Mucosa of rectum (tissue), 2 donors: ENCODE measurements at regions not wholly inside any gene's neighbourhood (a gene's known extent, or its start where the extent isn't known, plus 50 kb on each side); places are given as distances from the start of the nearest gene placed in this dataset.
"Not testable (repeated sequence)": the region's sequence is repeated elsewhere in the genome, so short reads cannot be mapped to it uniquely, and the experiment has no call there.

Experiments used
- H3K27ac ChIP-seq, 2 donors: one replicate each; pipeline ENCODE4 v1.7.0; 2013; ENCODE audit warnings: inconsistent platforms in 2 of 2, low read depth in 2 of 2, low read length in 2 of 2
- H3K27me3 ChIP-seq, 2 donors: one replicate each; pipeline ENCODE4 v1.7.0; 2013; ENCODE audit warnings: low read length in 2 of 2; ENCODE audit not compliant: control insufficient read depth in 2 of 2, insufficient read depth in 2 of 2
- H3K36me3 ChIP-seq, 2 donors: one replicate each; pipeline ENCODE4 v1.7.0; 2013; ENCODE audit warnings: low read length in 2 of 2; ENCODE audit not compliant: control insufficient read depth in 2 of 2, insufficient read depth in 2 of 2
- H3K4me1 ChIP-seq, 2 donors: one replicate each; pipeline ENCODE4 v1.7.0; 2013; ENCODE audit warnings: low read length in 2 of 2, mild to moderate bottlenecking in 1 of 2; ENCODE audit not compliant: control insufficient read depth in 2 of 2, insufficient read depth in 2 of 2
- H3K4me3 ChIP-seq, 2 donors: one replicate each; pipeline ENCODE4 v1.7.0; 2013; ENCODE audit warnings: low read length in 2 of 2
- H3K9ac ChIP-seq, 2 donors: one replicate each; pipeline ENCODE4 v1.7.0; 2013; ENCODE audit warnings: low read length in 2 of 2, low read depth in 1 of 2, mild to moderate bottlenecking in 1 of 2
- H3K9me3 ChIP-seq, 2 donors: one replicate each; pipeline ENCODE4 v1.7.0; 2013; ENCODE audit warnings: low read length in 2 of 2; ENCODE audit not compliant: control insufficient read depth in 2 of 2
- donor health status: healthy.
- donor health status: Normal muscosa, but diverticular disease.

GRCh38 chr4:32661229-32661628 is 1941.1 kb downstream of the PCDH7 start:
- no peak overlapping the region for H3K4me3 ChIP-seq
- no peaks in the 10 kb centered on the region for H3K27me3 ChIP-seq
- H3K27ac ChIP-seq = no peak overlapping the region
- H3K9ac ChIP-seq = no peak overlapping the region
- no peaks in the 10 kb centered on the region for H3K36me3 ChIP-seq
- H3K4me1 ChIP-seq = no peaks in the 10 kb centered on the region
- H3K9me3 ChIP-seq = no peaks in the 10 kb centered on the region

DNA sequence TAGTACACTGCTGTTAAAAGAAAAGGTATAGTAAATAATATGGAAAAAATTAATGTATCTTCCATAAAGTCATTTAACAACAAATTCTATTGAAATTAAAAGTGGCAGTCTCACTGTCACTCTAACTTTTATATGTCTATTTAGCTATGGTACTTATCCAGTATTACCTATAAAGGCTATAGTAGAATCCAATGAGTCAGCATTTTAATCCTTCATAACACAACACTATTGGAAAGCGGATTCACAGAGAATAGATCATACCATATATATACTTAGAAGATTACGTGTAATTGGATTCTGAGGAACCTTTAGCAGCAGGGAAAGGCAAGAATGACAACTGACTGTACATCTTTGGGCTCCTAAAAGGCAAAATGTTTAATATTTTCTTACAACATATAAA is 1942.6 kb downstream of the PCDH7 start:
- H3K27ac ChIP-seq = no peak overlapping the region
- no peak overlapping the region for H3K9ac ChIP-seq
- H3K36me3 ChIP-seq = no peaks in the 10 kb centered on the region
- no peaks in the 10 kb centered on the region for H3K9me3 ChIP-seq
- H3K4me3 ChIP-seq = no peak overlapping the region
- H3K27me3 ChIP-seq = no peaks in the 10 kb centered on the region
- H3K4me1 ChIP-seq = no peaks in the 10 kb centered on the region

DNA sequence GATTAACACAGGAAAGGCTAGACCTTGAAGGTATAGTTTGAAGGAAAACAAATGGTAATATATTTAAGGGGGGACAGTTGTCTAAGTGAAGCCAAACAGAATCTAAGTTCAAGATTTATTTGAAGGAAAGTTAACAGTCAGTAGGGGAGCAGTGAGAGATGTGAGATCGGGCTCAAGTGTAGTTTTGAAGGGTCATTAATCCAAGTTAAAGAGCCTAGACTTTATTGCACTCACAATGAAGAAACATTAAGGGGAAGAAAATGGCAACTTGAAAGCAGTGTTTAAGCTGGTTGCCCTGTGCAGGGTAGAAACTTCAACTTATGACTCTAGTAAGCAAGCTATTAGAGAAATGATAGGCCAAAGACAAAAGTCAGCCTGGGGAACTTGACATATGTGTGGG is 1952.2 kb downstream of the PCDH7 start:
- no peaks in the 10 kb centered on the region for H3K4me1 ChIP-seq
- no peaks in the 10 kb centered on the region for H3K27me3 ChIP-seq
- no peak overlapping the region for H3K4me3 ChIP-seq
- no peaks in the 10 kb centered on the region for H3K36me3 ChIP-seq
- no peaks in the 10 kb centered on the region for H3K9me3 ChIP-seq
- H3K9ac ChIP-seq = no peak overlapping the region
- H3K27ac ChIP-seq = no peak overlapping the region

DNA sequence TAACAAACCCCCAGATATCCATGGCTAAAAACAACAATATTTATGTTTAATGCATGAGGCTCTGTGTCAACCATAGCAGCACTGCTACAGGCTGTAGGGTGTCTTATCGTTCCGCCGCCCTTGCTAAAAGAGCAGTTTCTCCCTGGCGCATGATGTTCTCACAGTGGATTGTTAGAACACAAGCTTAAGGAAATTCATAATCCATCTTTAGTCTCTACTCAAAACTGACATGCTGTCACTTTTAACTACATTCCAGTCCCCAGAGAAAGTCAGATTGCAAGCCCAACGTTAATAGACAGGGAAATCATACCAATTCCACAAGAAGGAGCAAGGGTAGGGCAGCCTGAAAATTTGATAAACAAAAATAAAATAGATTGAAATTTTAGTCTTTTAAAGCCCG is 1960.8 kb downstream of the PCDH7 start:
- no peaks in the 10 kb centered on the region for H3K4me1 ChIP-seq
- H3K9me3 ChIP-seq = no peaks in the 10 kb centered on the region
- no peak overlapping the region for H3K27ac ChIP-seq
- no peak overlapping the region for H3K4me3 ChIP-seq
- H3K9ac ChIP-seq = no peak overlapping the region
- H3K36me3 ChIP-seq = no peaks in the 10 kb centered on the region
- no peaks in the 10 kb centered on the region for H3K27me3 ChIP-seq

DNA sequence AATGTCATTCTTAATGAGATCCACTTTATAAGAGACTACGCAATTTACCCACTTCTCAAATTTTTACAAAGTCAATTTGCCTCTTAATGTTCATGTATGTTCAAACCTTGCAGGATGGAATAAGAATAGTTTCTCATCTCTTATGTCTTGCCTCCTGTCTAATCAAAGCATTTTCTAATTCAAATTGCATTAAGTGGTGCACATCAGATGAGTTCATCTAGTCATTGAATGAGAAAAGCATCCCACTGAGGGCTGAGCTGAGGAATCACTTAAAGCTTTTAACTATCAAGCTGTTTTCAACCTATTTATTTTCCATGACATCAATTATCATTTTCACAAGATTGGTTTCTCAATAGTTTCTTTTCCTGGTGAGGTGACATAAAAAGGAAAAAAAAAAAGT is 1964.0 kb downstream of the PCDH7 start:
- Histone ChIP-seq H3K4me1 (no peaks in the 10 kb centered on the region), H3K27ac (no peak overlapping the region), H3K36me3 (no peaks in the 10 kb centered on the region), H3K9ac (no peak overlapping the region), H3K4me3 (no peak overlapping the region), H3K9me3 (no peaks in the 10 kb centered on the region), H3K27me3 (no peaks in the 10 kb centered on the region)

DNA sequence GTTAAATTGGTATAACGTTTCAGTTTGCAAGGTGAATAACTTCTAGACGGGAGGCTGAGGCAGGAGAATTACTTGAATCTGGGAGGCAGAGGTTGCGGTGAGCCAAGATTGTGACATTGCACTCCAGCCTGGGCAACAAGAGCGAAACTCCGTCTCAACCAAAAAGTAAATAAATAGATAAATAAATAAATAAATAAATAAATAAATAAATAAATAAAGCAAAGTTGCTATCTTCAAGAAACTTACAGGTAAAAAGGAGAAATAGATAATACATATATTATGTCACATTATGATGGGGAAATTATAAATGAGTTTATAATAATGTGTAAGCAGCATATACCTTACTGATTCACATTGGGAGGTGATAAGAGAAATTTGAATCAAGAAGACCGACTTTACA is 1966.0 kb downstream of the PCDH7 start:
- H3K4me1 ChIP-seq = no peaks in the 10 kb centered on the region
- no peak overlapping the region for H3K9ac ChIP-seq
- H3K36me3 ChIP-seq = no peaks in the 10 kb centered on the region
- H3K27ac ChIP-seq = no peak overlapping the region
- H3K27me3 ChIP-seq = no peaks in the 10 kb centered on the region
- no peaks in the 10 kb centered on the region for H3K9me3 ChIP-seq
- H3K4me3 ChIP-seq = no peak overlapping the region

DNA sequence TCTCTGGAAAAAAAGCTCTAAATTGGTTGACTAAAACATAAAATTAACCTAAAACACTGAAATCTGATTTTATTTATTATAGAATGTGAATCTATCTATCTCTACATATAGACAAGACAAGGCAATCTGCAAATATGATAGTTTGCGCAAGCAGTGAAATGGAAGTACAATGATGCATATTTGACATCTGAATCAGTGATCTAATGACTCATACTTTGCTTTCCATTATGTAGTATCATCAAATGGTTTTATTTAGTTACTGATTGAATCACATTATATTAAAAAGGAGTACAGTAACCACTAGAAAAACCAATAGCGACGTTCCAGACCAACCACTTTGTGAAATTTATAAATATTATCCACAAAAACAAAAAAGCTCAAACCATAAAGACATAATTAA is 1969.3 kb downstream of the PCDH7 start:
- H3K36me3 ChIP-seq = no peaks in the 10 kb centered on the region
- no peaks in the 10 kb centered on the region for H3K4me1 ChIP-seq
- H3K4me3 ChIP-seq = no peak overlapping the region
- no peak overlapping the region for H3K9ac ChIP-seq
- H3K27ac ChIP-seq = no peak overlapping the region
- H3K27me3 ChIP-seq = no peaks in the 10 kb centered on the region
- no peaks in the 10 kb centered on the region for H3K9me3 ChIP-seq

DNA sequence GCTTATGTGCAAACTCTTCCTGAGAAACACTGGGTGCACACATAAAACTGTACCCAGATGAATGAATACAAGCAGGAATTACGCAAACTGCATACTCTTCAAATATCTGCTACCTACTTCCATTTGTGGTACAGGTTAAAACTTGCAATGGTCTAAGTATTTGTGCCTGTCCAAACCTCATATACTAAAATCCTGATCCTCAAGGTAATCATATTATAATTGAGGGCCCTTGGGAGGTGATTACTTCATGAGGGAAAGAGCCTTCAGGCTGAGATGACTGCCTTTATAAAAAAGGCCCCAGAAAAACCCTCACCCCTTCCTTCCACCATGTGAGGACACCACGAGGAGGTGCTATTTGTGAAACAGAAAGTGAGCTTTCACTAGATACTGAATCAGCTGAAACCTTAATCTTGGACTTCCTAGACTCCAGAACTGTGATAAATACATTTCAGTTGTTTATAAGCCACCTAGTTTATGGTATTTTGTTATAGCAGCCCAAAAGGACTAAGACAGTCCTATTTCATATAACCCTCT is 1977.2 kb downstream of the PCDH7 start:
- Histone ChIP-seq H3K36me3 (no peaks in the 10 kb centered on the region), H3K27ac (no peak overlapping the region), H3K27me3 (no peaks in the 10 kb centered on the region), H3K9ac (no peak overlapping the region), H3K4me1 (no peaks in the 10 kb centered on the region), H3K4me3 (no peak overlapping the region), H3K9me3 (no peaks in the 10 kb centered on the region)

- Histone ChIP-seq H3K9me3 (no peaks in the 10 kb centered on the region), H3K4me3 (no peak overlapping the region), H3K9ac (no peak overlapping the region), H3K27me3 (no peaks in the 10 kb centered on the region), H3K36me3 (no peaks in the 10 kb centered on the region), H3K27ac (no peak overlapping the region), H3K4me1 (no peaks in the 10 kb centered on the region)
These were observed 1980.7 kb downstream of the PCDH7 start for GRCh38 chr4:32700838-32701237.

DNA sequence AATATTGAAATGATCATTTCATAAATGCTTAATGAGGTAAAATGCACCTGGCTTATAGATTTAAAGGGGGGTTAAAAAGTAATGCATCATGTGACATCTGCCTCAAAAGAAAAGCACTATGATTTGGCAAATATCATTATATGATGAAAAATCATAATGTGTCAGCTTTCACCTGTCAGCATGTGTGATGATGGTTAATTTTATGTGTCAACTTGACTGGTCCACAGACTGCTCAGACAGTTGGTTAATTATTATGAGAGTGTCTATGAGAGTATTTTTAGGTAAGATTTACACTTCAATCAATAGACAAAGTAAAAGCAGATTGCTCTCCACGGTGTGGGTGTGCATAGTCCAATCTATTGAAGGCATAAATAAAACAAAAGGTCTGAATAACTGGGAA is 1986.7 kb downstream of the PCDH7 start:
- Histone ChIP-seq H3K27ac (no peak overlapping the region), H3K4me3 (no peak overlapping the region), H3K27me3 (no peaks in the 10 kb centered on the region), H3K9ac (no peak overlapping the region), H3K9me3 (no peaks in the 10 kb centered on the region), H3K36me3 (no peaks in the 10 kb centered on the region), H3K4me1 (no peaks in the 10 kb centered on the region)

GRCh38 chr4:32716090-32716620 is 1996.0 kb downstream of the PCDH7 start:
- H3K27ac ChIP-seq, H3K9ac ChIP-seq, H3K36me3 ChIP-seq, H3K27me3 ChIP-seq, H3K4me1 ChIP-seq, H3K4me3 ChIP-seq, H3K9me3 ChIP-seq: not testable (repeated sequence)
